ENCODE measurements at regions not wholly inside any gene's neighbourhood (a gene's known extent, or its start where the extent isn't known, plus 50 kb on each side); places are given as distances from the start of the nearest gene placed in this dataset.

GRCh38 chr2:160936044-160936806, 224.0 kb upstream of the TANK start:
- no peak for TF ChIP-seq CTCF (IDR thresholded peaks at IDR 0.05)
- Histone ChIP-seq H3K4me1 (peaks cover 0 to 6% of the 10 kb centered on the region in 2 donors), H3K4me3 (no peak overlapping the region), H3K9me3 (no peaks in the 10 kb centered on the region), H3K27ac (no peak overlapping the region), H3K27me3 (no peaks in the 10 kb centered on the region), H3K36me3 (no peaks in the 10 kb centered on the region)
- no peak for DNase-seq (ENCODE audit: low spot score in 2 of 2)
- intact Hi-C loops (cut with DNase I), result no loop called here

- intact Hi-C loops (cut with DNase I), result no loop called here
- Histone ChIP-seq H3K4me1 (peaks cover 0 to 6% of the 10 kb centered on the region in 2 donors), H3K36me3 (no peaks in the 10 kb centered on the region), H3K4me3 (no peak overlapping the region), H3K27me3 (no peaks in the 10 kb centered on the region), H3K27ac (no peak overlapping the region), H3K9me3 (no peaks in the 10 kb centered on the region)
- TF ChIP-seq CTCF (IDR thresholded peaks at IDR 0.05), result no peak
- DNase-seq (ENCODE audit: low spot score in 2 of 2), result no peak
Measured at GRCh38 chr2:160940271-160940670, 220.0 kb upstream of the TANK start.

- no peak for TF ChIP-seq CTCF (IDR thresholded peaks at IDR 0.05)
- H3K4me3 ChIP-seq, result no peak overlapping the region
- no peak for DNase-seq (ENCODE audit: low spot score in 2 of 2)
- H3K27ac ChIP-seq, result no peak overlapping the region
- no peaks in the 10 kb centered on the region for H3K36me3 ChIP-seq
- H3K9me3 ChIP-seq, result no peaks in the 10 kb centered on the region
- H3K4me1 ChIP-seq, result peaks cover 0 to 6% of the 10 kb centered on the region in 2 donors
- intact Hi-C loops (cut with DNase I), result no loop called here
- H3K27me3 ChIP-seq, result no peaks in the 10 kb centered on the region
Measured at GRCh38 chr2:160940699-160941098, 219.5 kb upstream of the TANK start.

GRCh38 chr2:160941290-160941846, 218.9 kb upstream of the TANK start:
- DNase-seq (ENCODE audit: low spot score in 2 of 2), result no peak
- no peak overlapping the region for H3K27ac ChIP-seq
- intact Hi-C loops (cut with DNase I), result no loop called here
- no peaks in the 10 kb centered on the region for H3K36me3 ChIP-seq
- peaks cover 0 to 6% of the 10 kb centered on the region in 2 donors for H3K4me1 ChIP-seq
- no peak overlapping the region for H3K4me3 ChIP-seq
- H3K9me3 ChIP-seq, result no peaks in the 10 kb centered on the region
- H3K27me3 ChIP-seq, result no peaks in the 10 kb centered on the region
- TF ChIP-seq CTCF (IDR thresholded peaks at IDR 0.05), result no peak

GRCh38 chr2:160942476-160943142, 217.6 kb upstream of the TANK start:
- no peak for TF ChIP-seq CTCF (IDR thresholded peaks at IDR 0.05)
- no peaks in the 10 kb centered on the region for H3K9me3 ChIP-seq
- peaks cover 0 to 6% of the 10 kb centered on the region in 2 donors for H3K4me1 ChIP-seq

More at GRCh38 chr2:160942476-160943142, 217.6 kb upstream of the TANK start:
- H3K36me3 ChIP-seq, result no peaks in the 10 kb centered on the region
- H3K27me3 ChIP-seq, result no peaks in the 10 kb centered on the region
- DNase-seq (ENCODE audit: low spot score in 2 of 2), result no peak
- intact Hi-C loops (cut with DNase I), result no loop called here
- no peak overlapping the region for H3K4me3 ChIP-seq
- no peak overlapping the region for H3K27ac ChIP-seq

Data from ascending aorta (tissue), 2 donors.